Stimulated activated CD8-positive, alpha-beta memory T cell treated with anti-CD3 and anti-CD28 coated beads, Interleukin-15, amount 100 ng/mL, for 4 hours (primary cell): ENCODE measurements at regions not wholly inside any gene's neighbourhood (a gene's known extent, or its start where the extent isn't known, plus 50 kb on each side); places are given as distances from the start of the nearest gene placed in this dataset.
"Not testable (repeated sequence)": the region's sequence is repeated elsewhere in the genome, so short reads cannot be mapped to it uniquely, and the experiment has no call there.

Source experiments
- DNase-seq, 2 donors: peaks; one replicate each; pipeline ENCODE4 v3.0.0-alpha.2; 2020; ENCODE audit warnings: low read depth in 2 of 2

DNA sequence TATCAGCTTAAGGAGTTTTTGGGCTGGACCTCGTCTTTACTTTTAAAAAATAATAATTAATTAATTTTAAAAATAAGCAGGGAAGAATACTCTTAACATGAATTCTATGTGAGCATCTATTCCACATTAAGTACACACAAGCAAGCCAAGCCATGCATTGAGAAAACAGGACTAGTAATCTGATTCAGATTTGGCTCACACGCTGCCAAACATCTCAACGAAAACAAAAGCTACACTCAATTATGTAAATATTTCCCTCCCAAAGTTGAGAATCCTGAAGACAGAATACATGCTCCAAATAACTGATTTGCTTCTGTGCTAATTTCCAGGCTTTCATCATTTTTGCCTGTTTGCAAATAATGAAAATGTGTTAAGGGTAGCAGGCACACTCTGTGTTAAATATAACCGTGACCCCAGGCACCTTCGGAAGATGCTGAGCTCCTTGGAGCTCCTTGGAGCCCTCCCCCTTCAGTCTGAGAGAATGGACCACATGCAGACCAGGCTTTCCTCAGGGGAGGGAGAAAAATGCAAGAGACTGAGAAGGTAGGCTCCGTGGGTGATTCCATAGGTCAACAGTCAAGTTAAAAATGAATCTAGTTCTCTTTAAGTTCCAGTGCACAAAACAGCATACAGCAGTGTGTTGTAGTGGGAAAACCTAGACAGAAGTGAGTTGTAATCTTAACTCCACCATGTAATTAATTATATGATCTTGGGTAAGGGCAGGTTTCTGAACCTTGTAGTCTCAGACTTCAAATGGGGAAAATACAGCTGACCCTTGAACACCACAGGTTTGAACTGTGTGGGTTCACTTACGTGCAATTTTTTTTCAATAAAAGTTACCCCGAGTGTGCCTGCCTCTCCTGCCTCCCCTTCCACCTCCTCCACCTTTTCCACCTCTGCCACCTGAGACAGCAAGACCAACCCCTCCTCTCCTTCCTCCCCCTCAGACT lies 161.3 kb upstream of the RREB1 start:
- no peak for DNase-seq

DNA sequence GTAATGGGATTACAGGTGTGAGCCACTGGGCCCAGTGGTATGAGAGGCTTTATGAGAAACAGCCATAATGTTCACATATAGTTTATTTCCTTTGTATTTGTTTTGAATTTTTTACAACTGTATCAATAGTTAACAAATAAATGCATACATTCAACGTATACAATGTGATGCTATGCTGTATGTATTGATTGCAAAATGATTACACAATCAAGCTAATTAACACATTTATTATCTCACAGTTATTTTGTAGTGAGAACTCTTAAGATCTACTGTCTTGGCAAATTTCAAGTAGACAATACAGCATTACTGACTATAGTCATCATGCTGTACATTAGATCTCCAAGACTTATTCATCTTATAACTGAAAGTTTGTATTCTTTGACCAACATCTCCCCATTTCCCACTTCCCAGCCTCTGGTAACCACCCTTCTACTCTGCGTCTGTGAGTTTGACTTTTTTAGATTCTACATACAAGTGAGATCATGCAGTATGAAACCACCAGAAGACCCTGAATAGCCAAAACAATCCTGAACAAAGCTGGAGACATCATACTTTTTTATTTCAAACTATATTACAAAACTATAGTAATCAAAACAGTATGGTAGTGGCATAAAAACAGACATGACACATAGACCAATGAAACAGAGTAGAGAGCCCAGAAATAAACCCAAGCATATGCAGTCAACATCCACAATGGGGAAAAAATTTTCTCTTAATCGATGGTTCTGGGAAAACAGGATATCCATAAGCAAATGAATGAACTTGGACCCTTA lies 157.2 kb upstream of the RREB1 start:
- no peak for DNase-seq

DNA sequence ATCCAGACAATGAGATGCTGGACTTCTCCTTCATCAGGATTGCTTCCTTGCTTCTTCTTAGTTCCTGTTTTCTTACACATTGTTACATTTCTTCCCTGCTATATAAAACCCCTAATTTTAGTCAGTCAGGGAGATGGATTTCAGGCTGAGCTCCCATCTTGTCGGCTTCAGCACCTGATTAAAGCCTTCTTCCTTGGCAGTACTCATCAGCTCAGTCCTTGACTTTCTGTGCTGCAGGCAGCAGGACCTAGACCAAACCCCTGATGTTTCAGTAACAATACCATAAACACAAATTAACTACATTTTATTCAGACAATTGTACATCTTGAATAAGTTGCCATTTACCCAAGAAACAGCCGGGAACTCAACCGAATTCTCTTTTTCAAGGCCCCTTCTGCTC lies 156.4 kb upstream of the RREB1 start:
- no peak for DNase-seq

DNA sequence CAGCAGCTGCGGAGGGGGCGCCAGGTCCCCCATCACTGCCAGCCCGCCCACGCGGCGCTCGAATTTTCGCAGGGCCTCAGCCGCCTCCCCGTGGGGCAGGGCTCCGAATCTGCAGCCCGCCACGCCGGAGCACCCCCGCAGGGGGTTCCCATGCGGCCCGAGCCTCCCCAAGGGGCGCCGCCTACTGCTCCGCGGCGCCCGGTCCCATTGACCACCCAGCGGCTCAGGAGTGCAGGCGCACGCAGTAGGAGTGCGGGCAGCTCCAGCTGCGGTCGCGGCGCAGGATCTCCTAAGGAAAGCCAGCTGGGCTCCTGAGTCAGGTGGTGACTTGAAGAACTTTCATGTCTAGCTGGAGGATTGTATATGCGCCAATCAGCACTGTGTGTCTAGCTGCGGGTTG lies 155.3 kb upstream of the RREB1 start:
- no peak for DNase-seq

DNA sequence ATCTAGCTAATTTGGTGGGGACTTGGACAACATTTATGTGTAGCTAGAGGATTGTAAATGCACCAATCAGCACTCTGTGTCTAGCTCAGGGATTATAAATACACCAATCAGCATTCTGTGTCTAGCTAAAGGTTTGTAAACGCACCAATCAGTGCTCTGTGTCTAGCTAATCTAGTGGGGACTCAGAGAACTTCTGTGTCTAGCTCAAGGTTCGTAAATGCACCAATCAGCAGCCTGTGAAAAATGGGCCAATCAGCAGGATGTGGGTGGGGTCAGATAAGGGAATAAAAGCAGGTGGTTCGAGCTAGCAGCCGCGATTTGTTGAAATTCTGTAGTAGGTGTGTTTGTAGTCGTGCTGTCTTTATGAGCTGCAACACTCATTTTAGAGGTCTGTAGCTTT lies 154.8 kb upstream of the RREB1 start:
- DNase-seq: not testable (repeated sequence)

DNA sequence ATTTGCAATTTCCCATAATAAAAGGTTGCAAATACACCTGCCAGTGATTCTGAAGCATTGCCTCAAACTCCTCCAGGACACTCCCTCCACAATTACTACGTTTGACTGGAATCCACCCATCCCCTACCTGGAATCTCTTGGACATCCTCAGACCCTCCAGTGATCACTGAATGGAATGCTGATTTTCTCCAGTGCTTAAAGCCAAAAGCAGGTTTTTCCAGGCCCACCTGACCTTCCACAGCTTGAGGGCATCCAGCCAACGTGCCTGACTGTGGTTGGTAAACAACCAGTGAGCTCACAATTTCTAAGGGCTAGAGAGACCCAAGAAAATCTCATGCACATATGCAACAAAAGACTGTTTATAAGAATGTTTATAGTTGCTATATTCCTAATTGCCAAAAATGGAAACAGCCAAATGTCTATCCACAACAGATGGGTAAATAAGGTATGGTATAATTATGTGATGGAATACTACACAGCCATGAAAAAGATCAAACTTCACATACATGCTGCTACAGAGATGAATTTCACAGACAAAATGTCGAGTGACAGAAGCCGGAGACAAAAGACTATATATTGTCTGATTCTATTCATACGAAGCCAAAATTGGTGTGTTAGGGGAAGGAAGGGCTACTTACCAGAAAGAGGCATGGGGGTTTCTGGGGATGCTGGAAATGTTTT lies 147.1 kb upstream of the RREB1 start:
- no peak for DNase-seq

DNA sequence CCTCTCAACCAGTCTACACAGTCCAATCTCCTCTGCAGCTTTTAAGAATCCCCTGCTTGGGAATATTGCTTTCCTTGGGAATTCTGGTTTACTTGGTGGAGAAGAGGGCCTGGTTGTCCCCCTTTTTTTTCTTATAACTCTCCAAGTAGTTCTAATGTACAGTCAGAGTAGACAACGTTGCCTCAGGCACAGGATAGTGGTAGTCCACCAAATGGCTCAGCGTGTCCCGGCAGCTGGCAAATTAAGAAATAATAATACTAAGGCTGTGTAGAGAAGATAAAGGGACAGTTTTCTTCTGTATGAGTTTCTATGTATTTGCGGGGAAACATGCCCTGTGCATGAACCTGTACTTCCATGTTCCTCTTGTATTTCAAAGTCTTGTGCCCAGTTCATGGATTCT lies 145.7 kb upstream of the RREB1 start:
- no peak for DNase-seq

DNA sequence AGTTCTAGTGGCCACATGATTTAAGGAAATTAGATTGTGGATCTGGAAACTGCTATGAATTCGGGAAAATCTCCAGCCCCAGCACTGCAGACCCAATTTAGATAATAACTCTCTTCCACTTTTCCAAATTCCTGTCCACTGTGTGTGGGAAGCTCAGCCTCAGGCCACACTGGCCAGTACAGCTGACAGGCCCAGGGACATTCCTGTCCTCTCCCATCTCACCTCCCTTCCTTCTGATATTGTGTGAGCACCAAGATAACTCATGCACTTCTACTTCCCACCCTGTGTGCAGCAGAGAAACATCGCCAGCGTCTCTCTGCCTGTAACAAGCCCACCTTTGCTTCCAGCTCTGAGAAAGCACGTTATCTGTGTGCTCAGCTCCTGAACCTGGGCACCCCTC lies 145.1 kb upstream of the RREB1 start:
- no peak for DNase-seq

DNA sequence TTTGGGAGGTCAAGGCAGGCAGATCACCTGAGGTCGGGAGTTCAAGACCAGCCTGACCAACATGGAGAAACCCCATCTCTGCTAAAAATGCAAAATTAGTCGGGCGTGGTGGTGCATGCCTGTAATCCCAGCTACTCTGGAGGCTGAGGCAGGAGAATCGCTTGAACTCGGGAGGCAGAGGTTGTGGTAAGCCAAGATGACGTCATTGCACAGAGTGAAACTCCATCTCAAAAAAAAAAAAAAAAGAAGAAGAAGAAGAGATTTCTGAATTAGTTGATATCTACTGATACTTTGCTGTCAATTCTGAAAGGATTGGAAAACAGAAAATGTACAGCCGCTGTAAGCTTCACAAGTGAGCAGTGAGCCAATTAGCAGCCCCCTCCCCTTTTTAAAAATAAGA lies 144.4 kb upstream of the RREB1 start:
- DNase-seq: not testable (repeated sequence)

DNA sequence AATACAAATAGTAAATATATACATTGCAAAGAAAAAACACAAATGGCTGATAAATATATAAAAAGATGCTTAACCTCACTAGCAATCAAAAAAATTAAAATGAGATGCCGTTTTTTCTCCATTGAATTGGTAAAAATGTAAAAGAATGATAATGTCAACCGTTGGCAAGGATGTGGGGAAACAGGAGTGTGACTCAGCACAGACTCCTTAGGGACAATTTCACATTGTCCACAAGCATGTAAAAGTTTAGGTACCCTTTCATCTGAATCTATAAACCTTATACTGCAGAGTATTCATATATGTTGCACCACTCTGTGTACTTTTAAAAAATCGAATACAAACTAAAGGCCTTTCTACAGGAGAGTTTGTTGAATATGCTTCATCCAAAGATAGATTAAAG lies 143.1 kb upstream of the RREB1 start:
- no peak for DNase-seq

DNA sequence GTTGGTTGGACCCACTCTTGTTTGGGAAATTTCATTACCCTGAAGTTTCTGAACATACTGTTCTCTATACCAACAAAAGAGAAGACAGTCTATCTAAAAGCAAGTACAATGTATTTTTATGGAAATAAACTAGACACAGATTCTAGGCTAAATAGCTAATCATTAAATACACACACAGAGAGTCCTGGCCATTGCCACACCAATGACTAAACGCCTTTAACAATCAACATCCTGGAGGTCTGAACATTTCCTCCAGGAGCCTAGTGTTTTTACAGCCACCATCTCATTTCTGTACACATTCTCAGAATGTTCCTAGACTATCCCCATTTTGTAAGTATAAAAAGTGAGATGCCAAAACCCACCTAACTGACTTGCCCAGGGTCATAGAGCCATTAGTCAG lies 141.6 kb upstream of the RREB1 start:
- DNase-seq: no peak

DNA sequence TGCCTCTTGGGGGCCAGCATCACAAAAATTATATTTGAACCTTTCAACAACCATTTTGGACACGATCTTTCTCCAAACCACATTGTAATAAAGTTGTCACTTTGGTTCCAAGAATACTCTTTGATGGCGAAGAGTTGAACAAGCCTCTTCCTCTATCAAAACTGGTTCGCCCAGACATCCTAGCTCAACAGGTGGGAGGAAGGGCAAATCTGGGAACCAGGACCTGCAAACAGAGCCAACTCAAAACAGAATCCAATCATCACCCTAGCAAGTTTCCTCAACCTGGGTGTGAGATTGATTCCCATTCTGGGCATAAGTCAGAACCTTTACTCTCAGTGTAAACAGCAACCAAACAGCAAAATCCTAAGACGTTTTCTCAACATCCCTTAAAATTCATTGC lies 141.2 kb upstream of the RREB1 start:
- DNase-seq: no peak

DNA sequence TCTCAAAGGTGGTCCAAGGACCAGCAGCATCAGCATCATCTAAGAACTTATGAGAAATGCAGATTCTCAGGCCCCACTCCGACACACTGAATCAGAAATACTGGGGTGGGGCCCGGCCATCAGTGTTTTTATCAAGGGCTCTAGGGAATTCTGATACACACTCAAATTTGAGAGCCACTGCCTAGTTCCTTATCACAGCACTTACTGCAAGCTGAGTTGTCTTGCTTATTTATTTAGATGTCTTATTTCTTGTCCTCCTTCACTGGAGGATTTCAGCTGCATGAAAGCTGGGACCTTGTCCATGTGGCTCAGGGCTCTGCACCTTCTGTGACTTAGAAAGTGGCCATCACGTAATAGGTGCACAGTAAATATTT lies 139.4 kb upstream of the RREB1 start:
- DNase-seq: no peak

DNA sequence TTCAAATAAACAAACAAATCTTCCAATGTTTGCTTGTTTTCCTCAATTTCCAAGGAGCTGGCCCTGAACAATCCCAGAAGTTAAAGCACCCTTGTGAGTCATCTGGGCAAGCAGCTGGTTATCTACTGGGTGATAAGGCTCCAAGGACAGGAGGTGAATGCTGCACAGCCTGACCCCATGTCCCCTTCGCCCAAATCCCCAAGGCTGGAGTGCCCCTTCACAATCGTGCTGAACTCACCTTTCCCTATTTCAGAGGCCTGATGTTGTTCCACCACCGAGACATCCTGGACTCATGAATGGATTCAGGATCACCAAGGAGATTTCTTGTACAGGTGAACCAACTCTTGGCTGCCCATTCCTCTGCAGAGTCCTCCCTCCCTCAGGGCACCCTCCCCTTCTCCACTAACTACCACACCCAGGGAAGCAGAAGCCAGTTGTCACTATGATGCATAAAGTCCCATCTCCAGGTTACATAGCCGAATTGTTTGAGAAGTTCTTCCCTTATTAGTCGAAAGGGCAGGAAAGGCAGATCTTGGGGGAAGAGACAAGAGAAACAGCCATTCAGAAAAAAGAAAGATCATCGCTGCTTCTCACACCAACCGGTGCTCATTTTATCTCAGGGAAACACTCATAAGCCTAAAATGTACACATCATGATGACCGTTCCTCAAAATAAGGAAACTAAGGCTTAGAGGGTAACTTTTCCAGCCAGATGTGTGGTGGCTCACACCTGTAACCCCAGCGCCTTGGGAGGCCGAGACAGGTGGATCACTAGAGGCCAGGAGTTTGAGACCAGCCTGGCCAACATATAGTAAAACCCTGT lies 138.8 kb upstream of the RREB1 start:
- no peak for DNase-seq

DNA sequence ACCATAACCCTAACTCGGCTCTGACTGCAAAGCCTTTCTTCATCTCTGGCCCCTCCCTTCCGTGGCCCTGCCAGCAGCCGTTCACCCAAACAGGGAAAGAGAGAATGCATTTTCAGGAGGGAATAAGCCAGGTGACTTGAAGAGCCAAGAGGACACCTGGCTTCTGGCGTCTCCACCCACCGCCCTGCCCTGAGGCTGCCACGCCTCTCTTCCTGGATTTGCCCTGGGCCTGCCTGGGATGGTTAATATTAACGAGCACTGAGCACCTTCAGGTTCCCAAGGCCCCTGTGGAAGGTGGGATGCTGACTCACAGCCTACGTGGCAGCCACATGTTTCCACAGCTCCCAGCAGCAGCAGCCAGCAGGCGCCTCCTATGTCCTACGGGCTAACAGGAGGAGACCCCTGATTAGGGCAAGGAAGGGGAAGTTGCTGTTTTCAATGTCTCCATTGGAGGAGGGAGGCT lies 138.0 kb upstream of the RREB1 start:
- DNase-seq: no peak

DNA sequence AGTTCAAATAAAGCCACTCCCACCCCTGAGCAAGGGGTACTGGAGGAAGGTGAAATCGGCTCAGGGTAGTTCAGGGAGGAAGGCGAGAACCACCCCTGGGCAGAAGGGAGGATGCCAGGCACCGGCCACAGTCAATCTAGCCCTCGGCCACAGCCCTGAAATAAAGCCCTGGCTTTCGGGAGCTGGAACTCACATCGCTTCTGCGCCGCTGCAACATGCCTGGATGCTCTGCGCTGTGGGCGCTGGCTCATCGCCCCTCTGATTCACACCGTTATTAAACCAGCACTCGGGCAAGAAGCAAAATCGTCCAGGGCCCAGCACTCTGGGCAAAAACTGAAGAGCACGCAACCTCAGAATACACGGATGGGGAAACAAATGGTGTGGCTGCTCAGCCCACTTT lies 136.9 kb upstream of the RREB1 start:
- DNase-seq: no peak

DNA sequence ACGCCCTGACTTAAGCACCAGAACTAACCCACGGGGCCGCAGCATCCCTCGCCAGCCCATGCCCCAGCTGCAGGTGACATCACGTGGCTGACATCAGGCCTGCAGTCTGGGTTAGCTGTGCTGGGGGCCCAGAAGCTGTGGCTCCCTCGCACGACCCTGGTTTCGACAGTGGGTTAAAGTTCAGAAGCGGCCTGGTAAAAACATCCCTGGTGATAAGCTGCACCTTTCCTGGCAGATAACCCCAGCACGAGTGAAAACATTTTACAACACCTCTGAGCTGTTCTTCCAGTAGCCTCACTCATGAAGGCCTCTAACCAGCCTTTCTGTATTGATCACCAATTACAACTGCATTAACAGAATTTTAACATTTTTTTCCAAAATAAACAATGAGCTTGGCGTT lies 136.4 kb upstream of the RREB1 start:
- DNase-seq: no peak

DNA sequence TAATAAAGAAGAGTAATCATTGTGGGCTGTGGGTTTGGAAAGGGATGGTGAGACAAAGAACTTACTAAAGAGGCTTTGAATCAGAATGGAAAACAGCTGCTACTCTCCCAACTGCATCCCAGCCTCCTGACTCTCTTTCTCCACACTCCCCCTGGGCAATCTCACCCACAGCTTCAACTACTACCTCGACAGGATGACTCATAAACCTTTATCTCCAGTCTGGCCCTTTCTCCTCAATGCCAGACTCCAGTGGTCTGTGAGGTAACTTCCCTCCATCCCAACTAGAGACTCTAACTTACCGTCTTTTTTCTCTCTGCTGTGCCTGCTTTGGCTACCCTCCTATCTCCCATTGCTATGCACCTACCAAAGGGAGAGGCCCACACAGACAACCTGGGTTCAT lies 135.3 kb upstream of the RREB1 start:
- DNase-seq: no peak

DNA sequence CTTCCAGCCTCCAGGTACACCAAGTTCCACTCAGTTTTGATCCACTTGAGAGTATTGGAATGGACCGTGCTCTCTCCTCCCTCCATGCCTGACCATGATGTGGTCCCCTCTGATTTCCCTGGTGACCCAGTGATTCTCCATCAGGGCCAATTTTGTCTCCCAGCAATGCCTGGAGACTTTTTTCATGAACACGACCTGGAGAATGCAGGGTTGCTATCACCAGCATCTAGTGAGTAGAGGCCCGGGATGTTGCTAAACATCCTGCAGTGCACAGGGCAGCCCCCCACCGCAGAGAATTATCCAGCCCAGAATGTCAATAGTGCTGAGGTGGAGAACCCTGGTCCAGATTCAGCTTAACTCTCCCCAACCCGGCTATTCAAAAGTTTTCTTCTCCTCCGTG lies 134.0 kb upstream of the RREB1 start:
- DNase-seq: no peak

DNA sequence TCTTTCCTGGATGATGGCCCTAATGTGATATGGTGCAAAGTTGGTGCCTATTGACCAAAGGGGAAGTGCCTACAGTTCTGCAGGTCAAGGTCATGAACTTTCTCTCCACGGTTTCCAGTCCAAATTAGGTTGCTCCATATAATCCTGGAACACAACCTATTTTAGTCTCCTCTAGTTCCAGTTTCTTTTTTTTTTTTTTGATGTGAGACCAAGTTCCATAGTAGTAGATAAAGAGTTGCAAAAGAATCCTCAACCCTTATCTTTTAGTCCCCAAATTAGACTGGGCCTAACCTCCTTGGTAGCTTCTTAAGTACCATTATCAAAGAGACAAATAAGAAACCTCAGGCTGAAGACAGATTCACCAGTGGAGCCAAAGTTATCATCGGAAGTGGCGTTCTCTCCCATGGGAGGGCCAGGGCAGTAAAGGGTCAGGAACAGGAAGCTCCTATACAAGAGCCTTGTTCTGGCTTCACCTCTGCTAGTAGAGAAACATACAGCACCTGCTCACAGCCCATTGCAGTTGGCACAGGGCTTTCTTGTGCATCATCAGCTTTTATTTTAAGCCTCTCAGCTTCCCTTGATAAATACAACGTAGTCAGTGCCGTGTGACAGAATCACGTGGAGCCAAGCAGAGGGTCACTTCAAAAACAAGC lies 132.2 kb upstream of the RREB1 start:
- no peak for DNase-seq

DNA sequence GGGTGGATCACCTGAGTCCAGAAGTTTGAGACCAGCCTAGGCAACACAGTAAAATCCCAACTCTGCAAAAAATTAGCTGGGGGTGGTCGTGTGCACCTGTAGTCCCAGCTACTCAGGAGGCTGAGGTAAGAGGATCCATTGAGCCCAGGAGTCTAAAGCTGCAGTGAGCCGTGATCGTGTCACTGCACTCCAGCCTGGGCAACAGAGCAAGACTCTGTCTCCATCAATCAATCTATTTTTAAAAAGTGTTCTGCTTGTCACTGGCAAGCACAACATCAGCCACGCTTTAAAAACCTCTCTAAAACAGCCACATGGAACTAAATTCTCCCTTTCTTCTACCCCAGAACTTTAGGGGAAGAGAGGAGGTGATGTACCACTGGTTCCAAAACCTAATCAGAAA lies 131.6 kb upstream of the RREB1 start:
- DNase-seq: no peak
